Hematopoietic multipotent progenitor cell treated with erythropoietin and hydrocortisone succinate and interleukin-3 and kit ligand, for 8 days (in vitro differentiated cells): ENCODE measurements at regions not wholly inside any gene's neighbourhood (a gene's known extent, or its start where the extent isn't known, plus 50 kb on each side); places are given as distances from the start of the nearest gene placed in this dataset.
"Not testable (repeated sequence)": the region's sequence is repeated elsewhere in the genome, so short reads cannot be mapped to it uniquely, and the experiment has no call there.

Source experiments
- DNase-seq: peaks from one replicate; pipeline ENCODE4 v3.0.0-alpha.2; 2015

DNA sequence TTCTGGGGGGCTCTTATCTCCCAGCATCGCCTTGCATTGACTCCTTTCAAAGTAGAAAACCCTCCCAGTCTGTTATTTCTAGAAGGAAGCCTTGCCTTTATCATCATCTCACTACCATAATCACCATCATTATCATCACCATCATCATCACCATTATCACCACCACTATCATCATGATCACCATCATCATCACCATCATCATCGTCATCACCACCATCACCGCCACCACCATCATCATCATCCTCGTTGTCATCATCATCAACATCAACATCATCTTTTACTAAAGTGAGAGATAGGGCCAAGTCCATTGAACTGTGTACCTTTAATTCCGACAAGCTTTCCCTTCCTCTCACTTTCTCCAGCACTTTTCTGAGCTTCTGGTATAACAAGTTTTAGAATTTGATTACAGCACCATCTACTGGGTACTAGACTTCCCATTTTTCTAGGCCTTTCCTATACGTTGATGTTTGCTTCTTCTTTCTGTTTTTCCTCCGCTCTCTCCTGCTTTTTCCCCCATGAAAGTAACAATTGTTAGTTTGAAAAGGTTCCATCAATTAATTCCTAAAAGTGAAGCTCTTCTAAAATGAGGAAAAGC, 226.4 kb downstream of the BUB3 start:
- DNase-seq, result peak; percentile 1

DNA sequence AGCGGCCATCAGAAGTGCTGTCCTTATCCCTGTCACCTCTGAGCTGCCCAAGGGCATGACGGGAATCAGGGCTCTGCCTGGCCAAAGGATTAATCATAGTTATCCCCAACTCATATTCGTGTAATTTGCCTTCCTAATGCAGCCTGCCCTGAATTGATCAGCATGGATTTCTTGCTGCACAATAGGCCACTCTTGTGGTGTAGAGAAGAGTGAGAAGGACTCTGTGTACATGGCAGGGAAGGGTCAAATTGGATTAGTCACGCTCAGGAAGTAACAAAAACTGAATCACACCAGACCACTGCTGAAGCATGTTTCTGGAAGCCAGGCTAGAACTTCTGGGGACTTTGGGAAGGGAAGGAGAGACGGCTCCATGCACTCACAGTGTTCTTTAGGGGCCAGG, 227.0 kb downstream of the BUB3 start:
- no peak for DNase-seq

DNA sequence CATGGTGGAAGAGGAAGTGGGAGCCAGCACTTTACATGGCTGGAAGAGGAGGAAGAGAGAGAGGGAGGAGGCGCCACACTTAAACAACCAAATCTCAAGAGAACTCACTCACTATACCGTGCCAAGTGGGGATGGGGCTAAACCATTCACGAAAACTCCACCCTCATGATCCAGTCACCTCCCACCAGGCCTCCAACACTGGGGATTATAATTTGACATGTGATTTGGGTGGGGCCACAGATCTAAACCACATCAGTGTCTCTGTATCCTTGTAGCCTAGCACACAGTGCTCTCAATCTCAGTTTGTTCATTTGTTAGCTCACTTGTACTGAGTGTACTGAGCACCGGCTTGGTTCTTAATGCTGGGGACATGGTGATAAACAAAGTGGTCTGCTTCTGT, 228.3 kb downstream of the BUB3 start:
- DNase-seq, result no peak

DNA sequence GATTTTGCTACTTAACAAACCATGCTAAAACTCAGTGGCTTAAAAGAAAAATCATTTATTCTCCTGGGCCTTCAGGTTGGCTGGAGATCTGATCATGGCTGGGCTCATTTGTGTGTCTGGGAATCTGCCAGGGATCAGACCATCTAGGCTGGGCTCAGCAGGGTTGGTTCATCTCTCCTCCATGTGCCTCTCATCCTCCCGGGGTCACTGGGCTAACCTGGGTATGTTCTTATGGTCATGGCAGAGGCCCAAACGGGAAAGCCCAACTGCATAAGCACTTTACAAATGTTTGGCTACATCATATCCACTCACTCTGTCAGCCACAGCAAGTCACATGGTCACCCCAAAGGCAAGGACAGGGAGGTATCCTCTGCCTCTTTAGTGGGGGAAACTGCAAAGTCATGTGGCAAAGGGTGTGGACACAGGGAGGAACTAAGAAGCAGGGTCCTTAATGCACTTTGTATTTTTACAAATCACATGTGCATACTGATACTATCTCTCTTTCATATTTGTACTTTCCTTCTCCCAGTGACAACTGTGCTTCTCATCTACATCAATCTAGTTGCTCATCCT, 231.4 kb downstream of the BUB3 start:
- DNase-seq, result no peak

DNA sequence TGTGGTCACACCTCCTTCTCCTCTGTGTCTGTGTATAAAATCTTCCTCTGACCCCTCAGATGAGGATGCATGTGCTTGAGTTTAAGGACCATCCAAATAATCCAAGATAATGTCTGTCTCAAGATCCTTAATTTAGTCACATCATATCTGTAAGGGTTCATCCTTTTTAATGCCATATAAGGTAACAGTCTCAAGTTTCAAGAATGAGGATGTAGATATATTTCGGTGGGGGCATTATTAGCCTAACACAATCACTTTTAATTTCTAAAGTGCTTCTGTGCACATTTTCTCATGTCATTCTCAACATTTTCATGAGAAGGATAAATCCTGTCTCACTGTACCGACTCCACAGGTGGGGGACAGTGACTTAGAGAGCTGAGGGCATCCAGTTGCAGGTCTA, 235.3 kb downstream of the BUB3 start:
- DNase-seq, result no peak

DNA sequence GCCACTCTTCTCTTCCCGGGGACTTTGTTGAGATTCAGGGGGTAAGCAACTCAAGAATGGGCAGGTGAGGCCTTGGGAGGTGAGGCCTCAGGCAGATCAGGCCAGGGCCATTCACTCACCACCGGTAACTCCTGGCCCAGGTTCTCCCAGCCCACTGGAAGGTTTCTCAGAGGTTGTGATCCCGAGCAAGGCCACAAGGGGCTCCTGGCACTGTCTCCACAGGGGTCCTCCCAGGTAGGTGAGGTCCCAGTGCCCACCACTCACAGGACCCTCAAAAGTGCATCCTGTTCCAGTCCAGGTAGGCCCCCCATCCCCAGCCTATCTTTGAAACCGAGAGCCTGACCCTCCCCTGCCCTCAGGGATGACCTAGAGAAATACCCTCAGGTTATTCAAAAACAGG, 236.1 kb downstream of the BUB3 start:
- DNase-seq, result no peak

DNA sequence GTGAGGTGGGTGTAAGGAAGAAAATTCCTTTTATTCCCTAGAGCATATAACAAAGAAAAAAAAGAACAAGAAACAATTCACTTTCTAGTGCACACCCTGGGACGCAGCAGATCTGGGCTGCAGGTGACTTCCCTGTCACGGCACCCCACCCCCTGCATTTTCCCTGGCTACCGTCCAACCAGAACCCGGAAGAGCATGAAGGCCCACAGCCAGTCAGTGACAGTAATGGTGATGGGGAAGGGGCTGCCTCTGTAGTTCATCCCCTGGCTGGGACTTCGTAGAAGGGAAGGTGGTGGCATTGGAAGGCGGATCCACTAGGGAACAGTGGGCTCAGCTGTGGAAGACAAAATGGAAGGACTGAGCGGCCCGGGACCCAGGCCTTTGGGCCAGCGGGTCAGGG, 236.7 kb downstream of the BUB3 start:
- no peak for DNase-seq

DNA sequence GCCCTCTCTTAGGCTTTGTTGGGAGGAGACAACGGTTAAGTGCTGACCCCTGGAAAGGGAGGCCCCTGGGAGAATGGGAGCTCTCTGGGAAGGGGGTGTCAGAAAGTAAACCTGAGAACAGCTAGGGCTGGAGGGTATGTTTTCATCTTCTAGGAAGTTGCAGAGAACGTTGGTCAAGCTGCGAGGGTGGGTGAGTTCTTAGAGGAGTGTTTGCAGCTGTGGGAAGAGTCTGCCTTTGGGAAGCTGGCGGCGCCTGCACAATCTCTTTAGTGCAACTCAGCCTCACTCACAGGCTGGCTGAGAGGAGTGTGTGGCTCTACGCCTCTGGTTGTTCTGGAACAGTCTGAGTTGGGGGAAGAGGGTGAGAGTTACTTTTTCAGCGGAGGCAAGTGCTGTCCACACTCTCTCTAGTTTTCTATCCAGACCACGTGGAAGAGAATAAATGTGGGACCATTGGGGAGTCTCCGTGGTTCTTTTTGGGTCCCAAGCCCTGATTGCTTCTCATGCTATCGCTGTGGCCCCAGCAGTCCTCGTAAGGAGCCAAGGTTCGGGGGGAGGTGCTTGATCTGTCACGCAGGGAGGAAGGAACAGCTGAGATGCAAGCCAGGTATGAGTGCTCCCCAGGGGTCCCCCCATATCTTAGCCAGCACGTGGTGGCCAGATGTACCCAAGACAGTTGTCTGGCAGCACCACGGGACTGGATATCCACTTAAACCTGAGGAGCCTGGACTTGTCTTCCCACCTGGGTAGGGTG, 237.2 kb downstream of the BUB3 start:
- no peak for DNase-seq

DNA sequence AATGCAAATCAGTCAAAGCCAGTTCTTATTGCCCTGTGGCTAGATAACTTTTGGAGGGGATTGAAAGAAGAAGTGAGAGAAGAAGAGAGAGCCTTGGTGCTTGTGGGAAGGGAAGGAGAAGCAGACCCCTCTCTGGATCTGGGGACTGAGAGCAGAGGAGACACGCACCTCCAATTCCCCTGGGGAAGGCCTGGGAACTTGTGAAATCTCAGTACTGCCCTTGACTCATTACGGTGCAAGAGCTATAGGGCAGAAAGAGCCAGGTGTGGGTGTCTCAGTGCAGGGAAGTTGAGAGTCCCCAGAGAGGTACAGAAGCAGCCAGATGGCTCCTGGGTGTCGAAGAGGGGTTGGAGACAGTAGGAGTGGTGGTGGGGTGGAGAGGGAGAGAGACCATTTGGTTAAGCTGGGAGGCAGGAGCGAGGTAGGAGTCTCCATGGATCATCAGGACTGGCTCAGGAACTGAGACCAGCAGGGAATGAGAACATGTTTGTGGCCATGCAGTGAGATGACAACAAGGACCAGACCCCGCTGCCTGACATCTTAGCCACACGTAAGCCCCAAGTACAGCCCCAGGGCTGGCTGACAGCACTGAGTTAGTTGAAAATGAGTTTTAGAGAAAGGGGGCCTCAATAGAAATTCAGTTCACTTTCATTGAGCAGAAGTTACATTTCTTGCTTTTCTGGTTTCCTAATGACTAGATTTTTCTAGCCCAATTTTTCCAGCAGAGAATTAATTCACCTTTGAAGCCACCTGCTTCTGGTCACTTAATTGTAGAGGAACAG, 238.2 kb downstream of the BUB3 start:
- DNase-seq, result no peak

DNA sequence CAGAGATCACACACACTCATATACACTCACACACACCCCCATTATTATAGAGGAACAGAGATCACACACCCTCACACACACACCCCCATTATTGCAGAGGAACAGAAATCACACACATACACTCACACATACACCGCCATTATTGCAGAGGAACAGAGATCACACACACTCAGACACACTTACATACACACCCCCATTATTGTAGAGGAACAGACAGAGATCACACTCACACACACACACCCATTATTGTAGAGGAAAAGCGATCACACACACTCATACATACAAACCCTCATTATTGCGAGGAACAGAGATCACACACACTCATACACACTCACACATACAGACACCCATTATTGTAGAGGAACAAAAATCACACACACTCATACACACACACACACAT, 239.0 kb downstream of the BUB3 start:
- DNase-seq, result no peak

DNA sequence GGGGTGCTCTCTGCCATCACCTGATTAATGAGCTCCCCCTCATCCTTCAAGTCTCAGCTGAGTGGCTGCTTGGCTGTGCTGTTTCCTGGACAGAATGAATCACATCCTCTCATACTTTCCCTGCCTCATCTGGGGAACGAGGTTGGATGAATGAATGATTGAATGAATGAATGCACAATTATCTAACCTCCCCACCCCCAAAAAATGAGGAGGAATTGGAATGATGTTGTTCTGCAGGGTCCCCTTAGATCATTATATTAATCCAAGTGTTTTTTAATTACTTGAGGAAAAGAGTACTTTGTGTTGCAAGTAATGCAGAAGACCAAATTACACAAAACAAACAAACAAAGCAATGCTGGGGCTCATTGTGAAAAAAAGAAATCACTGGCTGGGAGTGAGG, 240.2 kb downstream of the BUB3 start:
- DNase-seq, result no peak

DNA sequence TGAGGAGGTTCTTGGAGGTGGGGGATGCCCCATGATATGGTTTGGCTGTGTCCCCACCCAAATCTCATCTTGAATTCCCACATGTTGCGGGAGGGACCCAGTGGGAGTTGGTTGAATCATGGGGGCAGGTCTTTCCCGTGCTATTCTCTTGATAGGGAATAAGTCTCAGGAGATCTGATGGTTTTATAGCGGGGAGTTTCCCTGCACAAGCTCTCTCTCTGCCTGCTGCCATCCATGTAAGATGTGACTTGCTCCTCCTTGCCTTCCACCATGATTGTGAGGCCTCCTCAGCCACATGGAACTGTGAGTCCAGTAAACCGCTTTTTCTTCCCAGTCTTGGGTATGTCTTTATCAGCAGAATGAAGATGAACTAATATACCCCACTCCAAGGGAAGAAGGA, 241.0 kb downstream of the BUB3 start:
- not testable (repeated sequence) for DNase-seq

DNA sequence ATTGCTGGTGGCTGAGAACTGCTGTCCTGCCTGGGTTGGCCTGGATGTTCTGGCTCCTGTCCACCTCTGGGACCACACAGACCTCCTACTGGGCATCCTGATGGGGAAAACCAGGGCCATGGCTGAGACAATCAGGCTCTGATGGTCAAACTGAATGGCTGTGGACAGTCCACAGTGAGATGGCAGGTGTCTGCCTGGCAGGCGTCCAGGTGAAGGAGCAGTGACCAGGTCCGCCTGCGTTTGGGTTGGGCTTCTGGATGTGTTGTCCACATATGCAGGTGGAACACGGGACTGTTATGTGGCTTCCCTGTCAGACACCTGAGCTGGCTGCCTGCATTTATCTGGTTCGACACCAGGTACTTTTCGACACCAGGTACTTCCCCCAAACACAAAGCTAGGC, 241.7 kb downstream of the BUB3 start:
- DNase-seq, result no peak

DNA sequence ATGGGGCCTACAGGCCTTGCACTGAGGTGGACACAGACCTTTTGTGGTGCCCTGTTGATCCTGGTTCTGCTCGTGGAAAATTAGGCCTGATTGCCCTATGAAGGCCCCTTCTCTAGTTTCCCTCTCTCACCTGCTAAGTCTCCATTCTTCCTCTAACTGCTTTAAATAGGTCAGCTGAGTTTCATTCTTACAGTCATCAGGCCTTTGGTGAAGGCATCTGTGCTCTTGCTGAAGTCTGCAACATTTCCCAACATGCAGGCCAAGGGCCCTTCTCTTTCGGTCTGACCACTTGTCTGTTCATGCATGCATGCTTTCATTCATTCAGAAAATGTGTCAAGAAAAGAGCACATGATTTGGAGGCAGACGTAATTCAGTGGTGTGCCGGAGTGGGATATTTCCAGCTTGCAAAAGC, 244.0 kb downstream of the BUB3 start:
- DNase-seq, result no peak

DNA sequence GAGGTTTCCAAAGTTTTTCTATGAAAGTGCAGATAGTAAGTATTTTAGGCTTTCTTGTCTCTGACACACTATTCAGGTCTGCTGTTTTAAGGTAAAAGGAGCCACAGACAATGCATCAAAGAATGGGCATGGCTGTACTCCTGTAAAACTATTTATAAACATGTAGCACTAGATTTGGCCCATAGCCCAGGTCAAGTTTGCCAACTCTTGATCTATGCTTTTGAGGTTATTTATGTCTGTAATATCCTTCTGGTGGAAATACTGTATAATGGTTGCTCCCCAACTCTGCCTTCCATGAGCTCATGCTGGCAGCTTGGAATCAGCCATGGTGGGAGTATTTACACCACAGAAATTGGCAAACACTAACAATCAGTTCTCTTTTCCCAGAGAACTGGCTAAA, 244.6 kb downstream of the BUB3 start:
- no peak for DNase-seq

DNA sequence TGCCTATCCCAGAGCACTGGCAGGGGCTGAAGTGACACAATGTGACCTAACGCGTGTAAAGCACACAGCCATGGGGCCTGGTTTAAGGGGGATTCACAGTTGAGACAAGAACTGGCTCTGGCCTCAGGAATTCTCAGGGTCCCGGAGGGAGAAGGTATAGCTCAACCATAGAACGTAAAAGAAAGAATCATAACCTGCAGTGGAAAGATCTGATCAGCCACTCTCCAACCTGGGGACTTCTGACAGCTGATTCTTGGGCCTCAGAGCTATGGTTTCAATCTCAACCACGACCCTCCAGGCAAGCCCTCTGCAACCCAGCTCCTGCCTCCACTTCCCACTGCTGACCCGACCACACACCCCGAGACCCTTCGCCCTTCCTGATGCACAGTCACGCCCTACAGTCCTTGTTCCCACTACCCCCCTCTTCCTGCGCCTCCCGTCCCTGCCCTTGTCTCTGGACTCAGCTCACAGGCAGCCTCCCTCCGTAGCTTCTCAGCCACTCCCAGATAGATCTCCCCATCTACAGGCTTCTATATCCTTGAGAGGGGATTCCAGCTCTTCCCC, 245.2 kb downstream of the BUB3 start:
- no peak for DNase-seq

DNA sequence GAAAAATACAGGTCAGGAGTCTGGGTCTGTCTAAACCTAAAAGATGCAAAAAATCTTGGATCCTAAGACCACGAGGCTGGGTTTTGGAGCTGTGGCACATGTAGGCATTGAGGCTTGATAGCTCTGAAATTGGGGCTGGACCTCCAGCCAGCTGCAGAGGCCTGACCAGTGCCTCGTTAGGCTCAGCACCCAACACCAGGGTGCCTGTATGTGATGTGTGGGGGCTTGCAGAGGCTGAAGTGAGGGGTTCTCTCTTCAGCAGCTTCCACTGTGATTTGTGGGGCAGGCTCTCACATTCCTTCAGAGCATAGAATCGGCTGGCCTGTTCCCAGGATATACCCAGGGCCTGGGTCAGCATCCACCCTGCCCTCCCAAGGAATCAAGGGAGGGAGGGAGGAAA, 247.8 kb downstream of the BUB3 start:
- no peak for DNase-seq

DNA sequence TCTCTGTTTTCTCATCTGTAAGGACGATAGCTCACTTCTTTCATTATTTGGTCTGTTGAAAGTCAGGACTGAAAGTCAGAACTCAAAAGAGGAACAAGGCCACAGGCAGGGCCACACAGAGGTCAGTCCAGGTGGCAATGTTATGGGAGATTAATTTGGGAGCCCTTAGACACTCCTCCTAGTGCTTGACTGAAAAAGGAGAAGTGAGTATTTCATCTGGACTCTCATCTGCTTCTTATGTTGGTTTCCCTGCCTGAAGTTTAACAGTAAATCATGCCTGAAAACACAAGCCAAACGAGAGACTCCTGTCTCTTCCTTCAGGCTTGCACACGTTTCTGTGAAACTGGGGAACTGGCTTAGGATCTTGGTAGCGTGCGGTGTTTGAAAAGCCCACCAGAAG, 248.5 kb downstream of the BUB3 start:
- no peak for DNase-seq

DNA sequence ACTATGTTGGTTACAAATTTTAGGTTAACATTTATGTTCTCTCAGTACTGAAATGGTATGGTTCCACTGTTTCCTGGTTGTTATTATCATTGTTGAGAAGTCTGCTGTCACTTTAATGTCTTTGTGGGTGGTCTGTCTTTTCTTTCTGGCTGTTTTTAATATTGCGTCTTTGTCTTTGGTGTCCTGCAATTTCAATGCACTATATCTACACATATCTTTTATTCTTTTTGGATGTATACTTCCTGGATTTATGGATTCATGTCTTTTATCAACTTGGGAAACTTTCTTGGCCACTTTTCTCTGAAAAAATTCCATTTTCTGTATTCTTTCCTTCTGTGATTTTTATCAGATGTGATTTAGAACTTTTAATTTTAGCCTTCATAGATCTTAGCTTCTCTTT, 250.2 kb downstream of the BUB3 start:
- no peak for DNase-seq

DNA sequence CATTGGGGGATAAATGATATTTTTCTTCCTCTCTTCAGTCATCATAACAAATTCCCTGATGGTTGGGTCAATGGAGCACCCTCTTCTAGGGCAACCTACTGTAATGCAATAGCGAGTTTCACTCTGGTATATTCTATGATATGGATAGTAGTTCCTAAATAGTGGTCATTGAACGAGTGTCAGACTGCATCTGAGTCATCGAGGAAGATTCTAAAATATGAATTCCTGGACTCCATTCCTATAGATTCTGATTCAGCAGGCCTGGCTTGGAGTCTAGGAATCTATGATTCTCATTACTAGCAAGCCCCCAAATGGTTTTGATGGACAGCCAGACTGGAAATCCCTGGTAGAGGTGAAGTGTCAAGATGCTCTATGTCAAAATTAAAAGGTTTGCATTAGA, 254.5 kb downstream of the BUB3 start:
- no peak for DNase-seq

DNA sequence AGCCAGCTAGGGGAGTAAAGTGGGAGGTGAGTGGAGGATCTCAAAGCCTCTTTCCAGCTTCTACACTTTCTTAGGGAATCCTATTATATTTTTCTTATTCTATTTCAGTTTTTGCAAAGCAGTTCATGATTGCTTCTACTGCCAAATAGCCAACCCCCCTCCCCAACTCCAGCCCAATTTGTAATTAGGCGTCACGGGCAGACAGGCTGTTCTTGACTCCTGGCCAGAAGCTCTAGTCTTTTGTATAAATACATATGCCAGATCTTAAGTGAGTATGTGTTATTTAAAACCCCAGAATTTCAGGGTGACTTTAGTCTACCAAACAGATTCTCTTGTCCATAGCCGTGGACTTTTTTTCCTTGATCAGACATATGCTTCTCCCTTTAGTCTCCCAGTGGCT, 255.2 kb downstream of the BUB3 start:
- no peak for DNase-seq

DNA sequence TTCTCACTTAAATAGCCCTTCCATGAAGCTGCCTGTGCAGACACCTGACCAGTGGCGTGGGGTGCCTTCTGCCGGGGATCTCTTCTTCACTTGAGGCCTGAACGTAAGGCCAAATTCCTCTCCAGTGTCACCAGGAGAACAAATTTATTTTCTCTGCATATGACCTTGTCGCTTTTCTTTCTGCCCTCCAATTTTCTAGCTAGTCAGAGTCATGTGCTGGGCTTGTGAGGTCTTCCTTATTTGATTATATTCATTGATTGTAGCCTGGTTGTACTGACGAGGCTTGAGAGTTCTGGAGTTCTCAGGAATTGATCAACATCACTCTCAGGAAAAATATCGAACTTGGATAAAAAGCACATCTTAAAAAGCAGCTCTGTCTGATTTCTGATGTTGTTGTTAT, 255.7 kb downstream of the BUB3 start:
- no peak for DNase-seq

DNA sequence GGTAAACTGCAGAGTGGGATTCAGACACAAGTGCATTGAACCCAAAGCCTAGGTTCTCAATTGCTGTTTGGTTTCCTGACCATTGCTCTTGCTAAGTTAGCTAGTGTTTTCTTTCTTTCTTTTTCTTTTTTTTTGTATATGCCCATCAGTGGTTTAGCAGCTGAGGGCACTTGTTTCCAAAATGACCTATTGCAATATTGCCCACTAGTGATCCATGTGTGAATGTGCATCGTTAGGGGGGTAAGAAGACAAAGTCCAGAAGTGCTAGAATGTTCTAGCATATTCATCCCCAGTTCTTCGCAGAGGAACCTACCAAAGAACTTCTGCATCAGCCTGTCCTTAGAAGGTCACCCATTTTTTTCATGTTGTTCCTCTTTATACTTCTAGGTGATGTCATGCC, 252.8 kb upstream of the GPR26 start:
- DNase-seq, result no peak

DNA sequence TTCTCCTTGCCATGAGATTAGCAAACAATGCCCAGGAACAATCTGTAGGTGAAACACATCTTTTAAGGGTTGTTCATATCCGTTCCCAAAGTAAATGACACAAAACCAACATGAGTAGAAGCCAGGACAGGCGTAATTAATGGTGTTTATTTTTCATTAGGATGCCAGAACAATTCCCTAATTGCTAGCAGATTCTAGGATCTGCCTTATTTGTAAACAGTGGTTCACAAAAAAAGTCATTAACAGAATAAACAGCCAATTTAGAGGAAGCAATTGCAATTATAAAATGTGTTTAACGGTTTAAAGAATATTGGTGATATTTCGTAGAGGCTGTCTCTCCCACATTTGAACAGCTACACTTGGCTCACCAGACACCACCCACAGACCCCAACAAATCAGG, 250.6 kb upstream of the GPR26 start:
- DNase-seq, result no peak
